ENCODE measurements at regions not wholly inside any gene's neighbourhood (a gene's known extent, or its start where the extent isn't known, plus 50 kb on each side); places are given as distances from the start of the nearest gene placed in this dataset.

DNA sequence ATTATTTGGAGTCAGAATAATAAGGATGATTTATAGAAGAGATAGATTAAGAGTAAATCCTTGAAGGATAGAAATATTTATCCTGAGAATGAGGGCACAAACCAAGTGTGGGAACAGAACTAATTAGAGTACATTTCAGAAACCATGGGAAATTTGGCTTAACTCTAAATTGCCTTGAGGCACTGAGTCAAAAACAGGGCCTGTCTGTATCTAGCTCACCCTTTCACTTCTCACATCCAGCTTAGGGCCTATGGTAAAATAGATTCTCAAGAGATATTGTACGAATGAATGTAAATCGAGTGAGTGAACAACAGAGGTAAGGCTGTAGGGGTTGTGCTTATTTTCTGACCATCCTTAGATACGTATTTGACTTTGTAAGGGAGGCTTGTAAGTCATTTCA lies 586.1 kb upstream of the DPPA4 start:
- in situ Hi-C loops (cut with MboI), result no loop called here
- TF ChIP-seq, protein P1, sequence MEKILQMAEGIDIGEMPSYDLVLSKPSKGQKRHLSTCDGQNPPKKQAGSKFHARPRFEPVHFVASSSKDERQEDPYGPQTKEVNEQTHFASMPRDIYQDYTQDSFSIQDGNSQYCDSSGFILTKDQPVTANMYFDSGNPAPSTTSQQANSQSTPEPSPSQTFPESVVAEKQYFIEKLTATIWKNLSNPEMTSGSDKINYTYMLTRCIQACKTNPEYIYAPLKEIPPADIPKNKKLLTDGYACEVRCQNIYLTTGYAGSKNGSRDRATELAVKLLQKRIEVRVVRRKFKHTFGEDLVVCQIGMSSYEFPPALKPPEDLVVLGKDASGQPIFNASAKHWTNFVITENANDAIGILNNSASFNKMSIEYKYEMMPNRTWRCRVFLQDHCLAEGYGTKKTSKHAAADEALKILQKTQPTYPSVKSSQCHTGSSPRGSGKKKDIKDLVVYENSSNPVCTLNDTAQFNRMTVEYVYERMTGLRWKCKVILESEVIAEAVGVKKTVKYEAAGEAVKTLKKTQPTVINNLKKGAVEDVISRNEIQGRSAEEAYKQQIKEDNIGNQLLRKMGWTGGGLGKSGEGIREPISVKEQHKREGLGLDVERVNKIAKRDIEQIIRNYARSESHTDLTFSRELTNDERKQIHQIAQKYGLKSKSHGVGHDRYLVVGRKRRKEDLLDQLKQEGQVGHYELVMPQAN (IDR thresholded peaks at IDR 0.05; ENCODE audit: borderline replicate concordance), result no peak
- TF ChIP-seq ZNF232 (CRISPR knock-in tag; IDR thresholded peaks at IDR 0.05), result no peak
- TF ChIP-seq HNRNPUL1 (IDR thresholded peaks at IDR 0.05; ENCODE audit: low read length), result no peak
- TF ChIP-seq, protein P2, sequence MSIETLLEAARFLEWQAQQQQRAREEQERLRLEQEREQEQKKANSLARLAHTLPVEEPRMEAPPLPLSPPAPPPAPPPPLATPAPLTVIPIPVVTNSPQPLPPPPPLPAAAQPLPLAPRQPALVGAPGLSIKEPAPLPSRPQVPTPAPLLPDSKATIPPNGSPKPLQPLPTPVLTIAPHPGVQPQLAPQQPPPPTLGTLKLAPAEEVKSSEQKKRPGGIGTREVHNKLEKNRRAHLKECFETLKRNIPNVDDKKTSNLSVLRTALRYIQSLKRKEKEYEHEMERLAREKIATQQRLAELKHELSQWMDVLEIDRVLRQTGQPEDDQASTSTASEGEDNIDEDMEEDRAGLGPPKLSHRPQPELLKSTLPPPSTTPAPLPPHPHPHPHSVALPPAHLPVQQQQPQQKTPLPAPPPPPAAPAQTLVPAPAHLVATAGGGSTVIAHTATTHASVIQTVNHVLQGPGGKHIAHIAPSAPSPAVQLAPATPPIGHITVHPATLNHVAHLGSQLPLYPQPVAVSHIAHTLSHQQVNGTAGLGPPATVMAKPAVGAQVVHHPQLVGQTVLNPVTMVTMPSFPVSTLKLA (conservative IDR thresholded peaks at IDR 0.05), result no peak
- TF ChIP-seq DDX20 (tag; IDR thresholded peaks at IDR 0.05; ENCODE audit: low read depth), result no peak
- TF ChIP-seq, protein P3, sequence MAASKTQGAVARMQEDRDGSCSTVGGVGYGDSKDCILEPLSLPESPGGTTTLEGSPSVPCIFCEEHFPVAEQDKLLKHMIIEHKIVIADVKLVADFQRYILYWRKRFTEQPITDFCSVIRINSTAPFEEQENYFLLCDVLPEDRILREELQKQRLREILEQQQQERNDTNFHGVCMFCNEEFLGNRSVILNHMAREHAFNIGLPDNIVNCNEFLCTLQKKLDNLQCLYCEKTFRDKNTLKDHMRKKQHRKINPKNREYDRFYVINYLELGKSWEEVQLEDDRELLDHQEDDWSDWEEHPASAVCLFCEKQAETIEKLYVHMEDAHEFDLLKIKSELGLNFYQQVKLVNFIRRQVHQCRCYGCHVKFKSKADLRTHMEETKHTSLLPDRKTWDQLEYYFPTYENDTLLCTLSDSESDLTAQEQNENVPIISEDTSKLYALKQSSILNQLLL (CRISPR knock-in tag; IDR thresholded peaks at IDR 0.05; ENCODE audit: borderline replicate concordance), result no peak
- TF ChIP-seq, protein P4, sequence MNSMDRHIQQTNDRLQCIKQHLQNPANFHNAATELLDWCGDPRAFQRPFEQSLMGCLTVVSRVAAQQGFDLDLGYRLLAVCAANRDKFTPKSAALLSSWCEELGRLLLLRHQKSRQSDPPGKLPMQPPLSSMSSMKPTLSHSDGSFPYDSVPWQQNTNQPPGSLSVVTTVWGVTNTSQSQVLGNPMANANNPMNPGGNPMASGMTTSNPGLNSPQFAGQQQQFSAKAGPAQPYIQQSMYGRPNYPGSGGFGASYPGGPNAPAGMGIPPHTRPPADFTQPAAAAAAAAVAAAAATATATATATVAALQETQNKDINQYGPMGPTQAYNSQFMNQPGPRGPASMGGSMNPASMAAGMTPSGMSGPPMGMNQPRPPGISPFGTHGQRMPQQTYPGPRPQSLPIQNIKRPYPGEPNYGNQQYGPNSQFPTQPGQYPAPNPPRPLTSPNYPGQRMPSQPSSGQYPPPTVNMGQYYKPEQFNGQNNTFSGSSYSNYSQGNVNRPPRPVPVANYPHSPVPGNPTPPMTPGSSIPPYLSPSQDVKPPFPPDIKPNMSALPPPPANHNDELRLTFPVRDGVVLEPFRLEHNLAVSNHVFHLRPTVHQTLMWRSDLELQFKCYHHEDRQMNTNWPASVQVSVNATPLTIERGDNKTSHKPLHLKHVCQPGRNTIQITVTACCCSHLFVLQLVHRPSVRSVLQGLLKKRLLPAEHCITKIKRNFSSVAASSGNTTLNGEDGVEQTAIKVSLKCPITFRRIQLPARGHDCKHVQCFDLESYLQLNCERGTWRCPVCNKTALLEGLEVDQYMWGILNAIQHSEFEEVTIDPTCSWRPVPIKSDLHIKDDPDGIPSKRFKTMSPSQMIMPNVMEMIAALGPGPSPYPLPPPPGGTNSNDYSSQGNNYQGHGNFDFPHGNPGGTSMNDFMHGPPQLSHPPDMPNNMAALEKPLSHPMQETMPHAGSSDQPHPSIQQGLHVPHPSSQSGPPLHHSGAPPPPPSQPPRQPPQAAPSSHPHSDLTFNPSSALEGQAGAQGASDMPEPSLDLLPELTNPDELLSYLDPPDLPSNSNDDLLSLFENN (IDR thresholded peaks at IDR 0.05; ENCODE audit: low read depth in 2 of 2, low read length in 2 of 2), result no peak
- TF ChIP-seq, protein P5, sequence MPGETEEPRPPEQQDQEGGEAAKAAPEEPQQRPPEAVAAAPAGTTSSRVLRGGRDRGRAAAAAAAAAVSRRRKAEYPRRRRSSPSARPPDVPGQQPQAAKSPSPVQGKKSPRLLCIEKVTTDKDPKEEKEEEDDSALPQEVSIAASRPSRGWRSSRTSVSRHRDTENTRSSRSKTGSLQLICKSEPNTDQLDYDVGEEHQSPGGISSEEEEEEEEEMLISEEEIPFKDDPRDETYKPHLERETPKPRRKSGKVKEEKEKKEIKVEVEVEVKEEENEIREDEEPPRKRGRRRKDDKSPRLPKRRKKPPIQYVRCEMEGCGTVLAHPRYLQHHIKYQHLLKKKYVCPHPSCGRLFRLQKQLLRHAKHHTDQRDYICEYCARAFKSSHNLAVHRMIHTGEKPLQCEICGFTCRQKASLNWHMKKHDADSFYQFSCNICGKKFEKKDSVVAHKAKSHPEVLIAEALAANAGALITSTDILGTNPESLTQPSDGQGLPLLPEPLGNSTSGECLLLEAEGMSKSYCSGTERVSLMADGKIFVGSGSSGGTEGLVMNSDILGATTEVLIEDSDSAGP (CRISPR knock-in tag; IDR thresholded peaks at IDR 0.05), result no peak
- TF ChIP-seq ZNF121 (CRISPR knock-in tag; conservative IDR thresholded peaks at IDR 0.05), result no peak
- TF ChIP-seq, protein P6, sequence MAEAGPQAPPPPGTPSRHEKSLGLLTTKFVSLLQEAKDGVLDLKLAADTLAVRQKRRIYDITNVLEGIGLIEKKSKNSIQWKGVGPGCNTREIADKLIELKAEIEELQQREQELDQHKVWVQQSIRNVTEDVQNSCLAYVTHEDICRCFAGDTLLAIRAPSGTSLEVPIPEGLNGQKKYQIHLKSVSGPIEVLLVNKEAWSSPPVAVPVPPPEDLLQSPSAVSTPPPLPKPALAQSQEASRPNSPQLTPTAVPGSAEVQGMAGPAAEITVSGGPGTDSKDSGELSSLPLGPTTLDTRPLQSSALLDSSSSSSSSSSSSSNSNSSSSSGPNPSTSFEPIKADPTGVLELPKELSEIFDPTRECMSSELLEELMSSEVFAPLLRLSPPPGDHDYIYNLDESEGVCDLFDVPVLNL (CRISPR knock-in tag; IDR thresholded peaks at IDR 0.05; ENCODE audit: low read depth), result no peak

More for the DNA sequence above, 586.1 kb upstream of the DPPA4 start:
- no peaks in the 10 kb centered on the region for H3K9me3 ChIP-seq (replicated peaks; ENCODE audit: control insufficient read depth, insufficient read depth, low read depth, low read length)
- 0% methylated on average over 3 of the region's 3 CpGs for WGBS (ENCODE audit: insufficient coverage, low coverage, missing lambda C conversion rate)
- H3K9me1 ChIP-seq (ENCODE audit: control insufficient read depth, insufficient read depth, low read length), result no peaks in the 10 kb centered on the region
- no peak overlapping the region for H2AFZ ChIP-seq (ENCODE audit: low read depth, low read length)
- H3K79me2 ChIP-seq (ENCODE audit: control insufficient read depth, insufficient read depth, low read length), result no peaks in the 10 kb centered on the region
- POLR2A ChIA-PET, result no interaction called here
- no peaks in the 10 kb centered on the region for H4K20me1 ChIP-seq (replicated peaks; ENCODE audit: control insufficient read depth, insufficient read depth, low read length)
- H3K27ac ChIP-seq (ENCODE audit: extremely low read depth, low read depth, low read length), result no peak overlapping the region
- no peak for FAIRE-seq
- no peaks in the 10 kb centered on the region for H3K36me3 ChIP-seq (ENCODE audit: control insufficient read depth, insufficient read depth, low read length)
- ATAC-seq, result no peak
- BruUV-seq (replicated peaks), result no TSS peak
- no peaks in the 10 kb centered on the region for H3K4me1 ChIP-seq (replicated peaks in 1 of 2; ENCODE audit: control insufficient read depth in 2 of 2, insufficient read depth in 2 of 2, low read length in 2 of 2)
- DNase-seq (ENCODE audit: extremely low read depth in 1 of 4, low spot score in 3 of 4), result no peak
- CTCF ChIA-PET (ENCODE audit: low intra/inter-chr PET ratio), result no interaction called here
- intact Hi-C loops (cut with micrococcal nuclease), result no loop called here
- no peak overlapping the region for H3K4me3 ChIP-seq
- no peak overlapping the region for H3K9ac ChIP-seq (ENCODE audit: insufficient read depth in 1 of 2, low read depth in 2 of 2, low read length in 2 of 2)
- H3K4me2 ChIP-seq (ENCODE audit: insufficient read depth, low read length), result no peak overlapping the region
- H3K27me3 ChIP-seq (ENCODE audit: control insufficient read depth in 2 of 2, insufficient read depth in 2 of 2, low read length in 2 of 2), result no peaks in the 10 kb centered on the region

Measured in K562 (cell line).